Stimulated activated CD8-positive, alpha-beta memory T cell treated with anti-CD3 and anti-CD28 coated beads, Interleukin-2, amount 100 ng/mL, for 48 hours (primary cell): ENCODE measurements at regions not wholly inside any gene's neighbourhood (a gene's known extent, or its start where the extent isn't known, plus 50 kb on each side); places are given as distances from the start of the nearest gene placed in this dataset.

Source experiments
- DNase-seq, 2 donors: peaks; one replicate each; pipeline ENCODE4 v3.0.0-alpha.2; 2020; ENCODE audit warnings: low read depth in 2 of 2

- no peak for DNase-seq
These were observed 245.7 kb downstream of the TOMM20 start for GRCh38 chr1:234882898-234883297.

- no peak for DNase-seq
These were observed 246.5 kb downstream of the TOMM20 start for GRCh38 chr1:234881893-234882771.

- DNase-seq: no peak
These were observed 249.2 kb downstream of the TOMM20 start for GRCh38 chr1:234879147-234880080.

- DNase-seq: no peak
These were observed 250.3 kb downstream of the TOMM20 start for GRCh38 chr1:234878288-234878687.

- DNase-seq: no peak
These were observed 250.9 kb downstream of the TOMM20 start for GRCh38 chr1:234877761-234878160.

GRCh38 chr1:234875953-234876855 is 252.4 kb downstream of the TOMM20 start:
- peak; percentile 37 to 39 for DNase-seq

GRCh38 chr1:234875328-234875952 is 253.2 kb downstream of the TOMM20 start:
- DNase-seq: no peak

- no peak for DNase-seq
These were observed 254.0 kb downstream of the TOMM20 start for GRCh38 chr1:234874291-234875288.

GRCh38 chr1:234871710-234872271 is 256.8 kb downstream of the TOMM20 start:
- no peak for DNase-seq

- no peak for DNase-seq
These were observed 257.5 kb downstream of the TOMM20 start for GRCh38 chr1:234871039-234871709.

GRCh38 chr1:234870020-234870981 is 258.3 kb downstream of the TOMM20 start:
- DNase-seq: no peak

GRCh38 chr1:234869182-234870019 is 259.2 kb downstream of the TOMM20 start:
- no peak for DNase-seq

GRCh38 chr1:234868296-234869147 is 258.5 kb upstream of the IRF2BP2 start:
- DNase-seq: no peak

GRCh38 chr1:234866007-234866866 is 256.3 kb upstream of the IRF2BP2 start:
- no peak for DNase-seq
